Ovary (tissue), 7 donors: ENCODE measurements at regions not wholly inside any gene's neighbourhood (a gene's known extent, or its start where the extent isn't known, plus 50 kb on each side); places are given as distances from the start of the nearest gene placed in this dataset.

Experiments
- DNase-seq, 5 donors: peaks; one replicate each; pipeline ENCODE4 v3.0.0-alpha.2; 2019 to 2020
- H3K27ac ChIP-seq, 2 donors: fragments of 200-600 bp; one replicate each; pipeline versions ENCODE4 v1.5.1 to v1.8.0; 2019 to 2022
- H3K27me3 ChIP-seq: fragments of 200-600 bp; one replicate; pipeline ENCODE4 v1.8.0; 2022
- H3K36me3 ChIP-seq: fragments of 200-600 bp; sonication (generic); one replicate; pipeline ENCODE4 v1.5.1; 2019
- H3K4me1 ChIP-seq: one replicate; pipeline ENCODE4 v1.8.1; 2013; ENCODE audit warnings: mild to moderate bottlenecking, moderate library complexity; ENCODE audit not compliant: insufficient read depth
- H3K4me3 ChIP-seq: fragments of 200-600 bp; sonication (generic); one replicate; pipeline ENCODE4 v1.5.1; 2017
- H3K9me3 ChIP-seq, 2 donors: fragments of 200-600 bp in 1 of 2; sonication (generic) in 1 of 2; one replicate each; pipeline versions ENCODE4 v1.5.1 to v1.8.1; 2013 to 2019; ENCODE audit warnings: mild to moderate bottlenecking in 1 of 2, moderate library complexity in 1 of 2
- EP300 ChIP-seq: sonication (generic); formaldehyde crosslinking; IDR thresholded peaks from one replicate; pipeline ENCODE4 v1.6.1; 2017; ENCODE audit warnings: antibody characterized with exemption
- POLR2A ChIP-seq: fragments of 450-650 bp; IDR thresholded peaks from one replicate; pipeline ENCODE4 v1.6.1; 2017; ENCODE audit warnings: antibody characterized with exemption, mild to moderate bottlenecking, moderate library complexity
- WGBS, 3 donors: extraction: QIAGEN DNeasy Blood & Tissue Kit in 1 of 3; methylation state at CpG; one replicate each; pipeline versions ENCODE4 v1.1.5 to v1.1.7; 2013 to 2017; 5-methylcytosine and 5-hydroxymethylcytosine counted together
- intact Hi-C, 4 donors: fragments of 100-400 bp; cut with DNase I; formaldehyde crosslinking; loops; one replicate each; pipeline versions ENCODE4 v1.11.0 to v1.15.1; 2022 to 2023
- TF ChIP-seq, protein P1 (sequence below), 3 donors: fragments of 450-650 bp in 2 of 3; fragments of 200-600 bp in 1 of 3; IDR thresholded peaks; one replicate each; pipeline versions ENCODE4 v1.5.1 to v1.8.0; 2016 to 2022; ENCODE audit warnings: antibody characterized with exemption in 3 of 3, mild to moderate bottlenecking in 1 of 3
- donor health status: DM: no; HTN: no; CAD: no; lungs with moderate emphysema.
- donor health status: DM: no; HTN: no; CAD: no.
- donor health status: Bipolar disorder and iron deficiency.
- donor health status: DM: no; HTN: no; CAD: no.
- donor health status: DM: yes; HTN: yes; CAD: no.

DNA sequence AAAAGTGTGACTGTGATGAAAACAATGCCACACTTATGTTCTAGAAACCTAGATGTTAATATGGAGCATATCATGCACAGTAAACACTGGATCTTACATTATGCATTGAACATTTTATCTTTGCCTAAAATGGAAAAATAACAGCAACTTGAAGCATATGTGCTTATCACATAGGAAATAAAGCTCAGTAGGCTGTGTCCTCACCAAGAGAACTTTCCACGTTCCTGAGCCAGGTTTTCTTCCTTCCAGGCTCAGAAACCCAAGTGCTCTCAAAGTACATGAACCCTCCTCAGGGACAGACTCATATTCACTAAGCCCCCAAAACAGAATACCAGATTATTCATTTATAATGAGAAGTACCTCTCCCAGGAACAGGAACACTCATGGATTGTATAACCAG lies 79.4 kb upstream of the PRKAR2B start:
- no peak for TF ChIP-seq POLR2A
- TF ChIP-seq, protein P1, sequence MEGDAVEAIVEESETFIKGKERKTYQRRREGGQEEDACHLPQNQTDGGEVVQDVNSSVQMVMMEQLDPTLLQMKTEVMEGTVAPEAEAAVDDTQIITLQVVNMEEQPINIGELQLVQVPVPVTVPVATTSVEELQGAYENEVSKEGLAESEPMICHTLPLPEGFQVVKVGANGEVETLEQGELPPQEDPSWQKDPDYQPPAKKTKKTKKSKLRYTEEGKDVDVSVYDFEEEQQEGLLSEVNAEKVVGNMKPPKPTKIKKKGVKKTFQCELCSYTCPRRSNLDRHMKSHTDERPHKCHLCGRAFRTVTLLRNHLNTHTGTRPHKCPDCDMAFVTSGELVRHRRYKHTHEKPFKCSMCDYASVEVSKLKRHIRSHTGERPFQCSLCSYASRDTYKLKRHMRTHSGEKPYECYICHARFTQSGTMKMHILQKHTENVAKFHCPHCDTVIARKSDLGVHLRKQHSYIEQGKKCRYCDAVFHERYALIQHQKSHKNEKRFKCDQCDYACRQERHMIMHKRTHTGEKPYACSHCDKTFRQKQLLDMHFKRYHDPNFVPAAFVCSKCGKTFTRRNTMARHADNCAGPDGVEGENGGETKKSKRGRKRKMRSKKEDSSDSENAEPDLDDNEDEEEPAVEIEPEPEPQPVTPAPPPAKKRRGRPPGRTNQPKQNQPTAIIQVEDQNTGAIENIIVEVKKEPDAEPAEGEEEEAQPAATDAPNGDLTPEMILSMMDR (IDR thresholded peaks at IDR 0.05): no peak
- TF ChIP-seq EP300: no peak
- intact Hi-C loops: no loop called here
- Histone ChIP-seq H3K4me1 (no peaks in the 10 kb centered on the region), H3K4me3 (no peak overlapping the region), H3K27me3 (no peaks in the 10 kb centered on the region), H3K27ac (no peak overlapping the region), H3K9me3 (no peaks in the 10 kb centered on the region), H3K36me3 (no peaks in the 10 kb centered on the region)
- DNase-seq: no peak
- 28 to 39% (median 33%) methylated on average over 1 of the region's 1 CpG for WGBS, 3 donors

DNA sequence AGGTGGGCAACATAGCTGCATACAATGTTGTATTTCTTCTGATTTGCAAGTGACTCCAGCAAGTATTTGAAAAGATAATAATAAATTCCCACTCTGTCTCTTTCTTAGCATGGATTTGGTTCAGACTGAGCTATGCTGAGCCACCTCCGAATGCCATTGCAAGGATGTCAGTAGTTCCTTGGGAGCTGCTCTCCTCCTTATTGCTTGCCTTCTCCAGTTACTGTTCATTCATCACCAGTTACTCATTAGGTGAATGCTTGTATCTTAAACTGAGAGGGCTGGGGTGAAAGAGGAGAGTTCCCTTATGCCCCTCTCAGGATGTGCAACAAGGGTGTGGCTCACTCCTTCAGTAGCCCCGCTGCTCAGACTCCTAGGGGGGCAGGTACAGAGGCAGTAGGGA lies 78.4 kb upstream of the PRKAR2B start:
- Histone ChIP-seq H3K27ac (no peak overlapping the region), H3K4me3 (no peak overlapping the region), H3K9me3 (no peaks in the 10 kb centered on the region), H3K36me3 (no peaks in the 10 kb centered on the region), H3K27me3 (no peaks in the 10 kb centered on the region), H3K4me1 (no peaks in the 10 kb centered on the region)
- WGBS, 3 donors: 88 to 94% (median 91%) methylated on average over 2 of the region's 2 CpGs
- no peak for TF ChIP-seq POLR2A
- TF ChIP-seq EP300: no peak
- TF ChIP-seq, protein P1 (IDR thresholded peaks at IDR 0.05): no peak
- no peak for DNase-seq
- intact Hi-C loops: no loop called here

DNA sequence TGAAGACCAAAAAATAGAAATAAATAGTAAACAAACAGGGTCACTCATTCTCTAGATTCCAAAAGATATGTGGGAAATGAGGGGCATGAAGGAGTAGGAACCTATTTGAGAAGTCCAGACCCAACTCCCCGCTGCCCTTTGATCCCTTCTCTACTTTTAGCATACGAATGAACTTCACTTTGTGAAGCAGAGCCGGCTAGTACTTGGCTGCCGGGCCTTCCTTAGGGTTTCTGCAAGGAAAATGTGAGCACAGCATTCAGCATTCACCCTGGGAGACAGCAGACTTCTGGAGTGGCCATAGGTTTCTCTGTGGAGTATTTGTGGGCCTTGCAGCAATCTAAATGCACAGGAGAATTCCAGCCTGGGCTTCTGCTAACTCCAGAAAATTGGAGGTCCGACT lies 76.3 kb upstream of the PRKAR2B start:
- no peak overlapping the region for H3K27ac ChIP-seq
- H3K9me3 ChIP-seq: no peaks in the 10 kb centered on the region
- H3K36me3 ChIP-seq: no peaks in the 10 kb centered on the region
- DNase-seq: no peak
- intact Hi-C loops: no loop called here
- TF ChIP-seq POLR2A: no peak
- 86 to 90% (median 89%) methylated on average over 5 of the region's 5 CpGs for WGBS, 3 donors
- no peaks in the 10 kb centered on the region for H3K27me3 ChIP-seq
- no peaks in the 10 kb centered on the region for H3K4me1 ChIP-seq
- no peak overlapping the region for H3K4me3 ChIP-seq

DNA sequence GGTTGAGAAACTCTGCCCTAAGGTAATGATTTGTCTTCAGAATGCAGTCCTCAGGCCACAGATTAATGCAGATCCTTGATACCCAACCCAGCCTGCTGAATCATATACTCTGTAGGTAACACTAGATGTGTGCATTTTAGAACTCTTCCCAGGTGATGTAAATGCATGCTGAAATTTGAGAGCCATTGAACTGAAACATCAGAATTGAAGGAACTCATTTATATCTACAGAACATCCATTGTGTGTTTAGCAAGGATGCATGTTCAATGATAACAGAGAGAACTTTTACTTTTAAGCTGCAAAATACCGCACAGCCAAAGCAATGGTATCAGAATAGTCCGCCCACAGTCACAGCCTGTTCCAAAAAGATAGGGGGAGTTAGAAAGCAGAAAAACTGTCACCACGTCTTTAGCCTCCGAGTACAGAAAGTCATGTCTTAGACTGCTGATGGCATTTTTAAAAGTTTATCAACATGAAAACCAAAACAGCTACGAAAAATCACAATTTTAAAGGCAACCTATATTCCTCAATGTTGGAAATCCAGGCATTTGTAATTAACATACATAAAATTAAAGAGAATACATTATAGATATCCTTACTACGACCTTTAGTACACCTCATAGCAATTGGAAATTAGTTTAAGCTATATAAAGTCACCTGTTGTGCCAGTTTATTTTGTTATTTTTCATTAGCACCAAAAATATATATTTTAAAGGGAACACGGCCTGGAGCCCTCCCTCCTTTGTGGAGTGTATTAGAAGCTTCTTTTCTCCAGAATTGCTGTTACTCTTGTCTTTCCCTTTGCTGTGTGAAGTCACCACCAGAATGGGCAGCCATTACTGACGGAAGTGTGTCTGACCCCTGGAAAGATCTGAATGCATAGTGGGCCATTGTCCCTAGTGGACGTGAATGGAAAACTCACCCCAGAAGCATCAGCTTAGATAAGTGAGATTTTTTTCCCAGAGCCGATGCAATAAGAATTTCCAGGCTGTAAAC lies 65.8 kb upstream of the PRKAR2B start:
- no peak for DNase-seq
- 32 to 37% (median 33%) methylated on average over 10 of the region's 10 CpGs for WGBS, 3 donors
- H3K9me3 ChIP-seq: no peaks in the 10 kb centered on the region
- peak overlapping the region in 1 of 2 donors; percentile 57 for H3K27ac ChIP-seq
- TF ChIP-seq EP300: no peak
- TF ChIP-seq, protein P1 (IDR thresholded peaks at IDR 0.05): peak in 2 of 3 donors; percentile 19 to 30
- TF ChIP-seq POLR2A: no peak
- no peaks in the 10 kb centered on the region for H3K27me3 ChIP-seq
- H3K36me3 ChIP-seq: no peaks in the 10 kb centered on the region
- no peak overlapping the region for H3K4me3 ChIP-seq
- intact Hi-C loops: no loop called here
- peaks cover 8% of the 10 kb centered on the region for H3K4me1 ChIP-seq
